ENCODE measurements at regions not wholly inside any gene's neighbourhood (a gene's known extent, or its start where the extent isn't known, plus 50 kb on each side); places are given as distances from the start of the nearest gene placed in this dataset.

DNA sequence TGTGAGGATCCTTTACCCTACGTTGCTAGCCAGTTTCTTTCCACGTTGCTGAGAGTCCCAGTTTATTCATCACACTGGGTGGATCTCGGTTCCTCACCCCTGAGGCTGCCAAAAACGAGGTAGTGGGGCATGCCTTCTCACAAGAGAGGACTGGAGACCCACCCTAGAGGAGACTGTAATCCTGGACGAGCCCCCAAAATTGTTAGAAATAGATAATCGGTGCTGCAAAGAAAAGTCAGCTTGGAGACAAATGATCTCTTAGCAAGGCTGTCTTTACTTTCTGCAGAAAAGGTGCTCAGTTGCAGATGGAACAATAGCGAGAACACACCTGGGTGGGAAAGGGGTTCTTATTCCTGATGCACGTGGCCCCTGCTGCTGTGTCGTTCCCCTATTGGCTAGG is 101.8 kb downstream of the TMEM167A start:
- no peak for TF ChIP-seq EZH2 (IDR thresholded peaks at IDR 0.05; ENCODE audit: borderline replicate concordance, low read depth, low read length, severe bottlenecking)
- TF ChIP-seq, protein P1, sequence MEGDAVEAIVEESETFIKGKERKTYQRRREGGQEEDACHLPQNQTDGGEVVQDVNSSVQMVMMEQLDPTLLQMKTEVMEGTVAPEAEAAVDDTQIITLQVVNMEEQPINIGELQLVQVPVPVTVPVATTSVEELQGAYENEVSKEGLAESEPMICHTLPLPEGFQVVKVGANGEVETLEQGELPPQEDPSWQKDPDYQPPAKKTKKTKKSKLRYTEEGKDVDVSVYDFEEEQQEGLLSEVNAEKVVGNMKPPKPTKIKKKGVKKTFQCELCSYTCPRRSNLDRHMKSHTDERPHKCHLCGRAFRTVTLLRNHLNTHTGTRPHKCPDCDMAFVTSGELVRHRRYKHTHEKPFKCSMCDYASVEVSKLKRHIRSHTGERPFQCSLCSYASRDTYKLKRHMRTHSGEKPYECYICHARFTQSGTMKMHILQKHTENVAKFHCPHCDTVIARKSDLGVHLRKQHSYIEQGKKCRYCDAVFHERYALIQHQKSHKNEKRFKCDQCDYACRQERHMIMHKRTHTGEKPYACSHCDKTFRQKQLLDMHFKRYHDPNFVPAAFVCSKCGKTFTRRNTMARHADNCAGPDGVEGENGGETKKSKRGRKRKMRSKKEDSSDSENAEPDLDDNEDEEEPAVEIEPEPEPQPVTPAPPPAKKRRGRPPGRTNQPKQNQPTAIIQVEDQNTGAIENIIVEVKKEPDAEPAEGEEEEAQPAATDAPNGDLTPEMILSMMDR (IDR thresholded peaks at IDR 0.05; ENCODE audit: borderline replicate concordance, extremely low read depth, low read length, poor library complexity, severe bottlenecking), result no peak

Data from DND-41 (cell line).